Fibroblast of mammary gland (primary cell): ENCODE measurements at regions not wholly inside any gene's neighbourhood (a gene's known extent, or its start where the extent isn't known, plus 50 kb on each side); places are given as distances from the start of the nearest gene placed in this dataset.
A peak's percentile ranks its signal among the peaks of the same experiment; 100 is the strongest.

ENCODE experiments used
- DNase-seq: peaks from one replicate; pipeline ENCODE4 v3.0.0-alpha.2; 2010; ENCODE audit warnings: low read depth
- H3K4me3 ChIP-seq: 2 replicates; pipeline ENCODE4 v1.5.1; 2011; ENCODE audit warnings: low read depth, mild to moderate bottlenecking, low read length, moderate library complexity; ENCODE audit not compliant: control insufficient read depth
- CTCF ChIP-seq: conservative IDR thresholded peaks from 2 replicates; pipeline ENCODE4 v1.5.1; 2011; ENCODE audit warnings: low read depth, low read length, inconsistent platforms; ENCODE audit not compliant: control insufficient read depth, insufficient read depth

- no peak for TF ChIP-seq CTCF
- H3K4me3 ChIP-seq: no peak overlapping the region
- DNase-seq: no peak
Observed at GRCh38 chr6:5946701-5947100, 60.0 kb downstream of the NRN1 start.

GRCh38 chr6:5946181-5946580 is 60.5 kb downstream of the NRN1 start:
- no peak overlapping the region for H3K4me3 ChIP-seq

GRCh38 chr6:5943591-5943990 is 63.1 kb downstream of the NRN1 start:
- TF ChIP-seq CTCF: no peak
- no peak for DNase-seq
- no peak overlapping the region for H3K4me3 ChIP-seq

More at GRCh38 chr6:5946181-5946580, 60.5 kb downstream of the NRN1 start:
- DNase-seq: no peak
- TF ChIP-seq CTCF: no peak

GRCh38 chr6:5942591-5942990 is 64.1 kb downstream of the NRN1 start:
- no peak overlapping the region for H3K4me3 ChIP-seq
- DNase-seq: peak; percentile 44
- no peak for TF ChIP-seq CTCF

GRCh38 chr6:5941188-5941587 is 65.5 kb downstream of the NRN1 start:
- H3K4me3 ChIP-seq: no peak overlapping the region
- TF ChIP-seq CTCF: no peak
- peak; percentile 82 for DNase-seq

GRCh38 chr6:5938934-5939333 is 67.8 kb downstream of the NRN1 start:
- no peak for TF ChIP-seq CTCF
- no peak overlapping the region for H3K4me3 ChIP-seq
- no peak for DNase-seq
